NB4 (cell line): ENCODE measurements at regions not wholly inside any gene's neighbourhood (a gene's known extent, or its start where the extent isn't known, plus 50 kb on each side); places are given as distances from the start of the nearest gene placed in this dataset.

Experiments used
- DNase-seq: peaks from one replicate; pipeline ENCODE4 v3.0.0; 2010; ENCODE audit warnings: low read depth
- H3K4me3 ChIP-seq: one replicate; pipeline ENCODE4 v1.5.1; 2011; ENCODE audit warnings: mild to moderate bottlenecking, low read depth, low read length, moderate library complexity
- MAX ChIP-seq: IDR thresholded peaks from 2 replicates; pipeline ENCODE4 v1.6.1; 2011; ENCODE audit warnings: low read depth, low read length
- MYC ChIP-seq: IDR thresholded peaks from 2 replicates; pipeline ENCODE4 v1.6.1; 2011; ENCODE audit warnings: low read depth, low read length
- POLR2A ChIP-seq: IDR thresholded peaks from 2 replicates; pipeline ENCODE4 v1.6.1; 2011; ENCODE audit warnings: mild to moderate bottlenecking; ENCODE audit not compliant: insufficient read length; ENCODE audit errors: extremely low read depth
- TF ChIP-seq, protein P1 (sequence below): IDR thresholded peaks from one replicate; pipeline ENCODE4 v1.5.1; 2012; ENCODE audit warnings: low read depth, low read length

- no peak for DNase-seq
- TF ChIP-seq MAX (no peak), POLR2A (no peak), MYC (no peak)
- TF ChIP-seq, protein P1, sequence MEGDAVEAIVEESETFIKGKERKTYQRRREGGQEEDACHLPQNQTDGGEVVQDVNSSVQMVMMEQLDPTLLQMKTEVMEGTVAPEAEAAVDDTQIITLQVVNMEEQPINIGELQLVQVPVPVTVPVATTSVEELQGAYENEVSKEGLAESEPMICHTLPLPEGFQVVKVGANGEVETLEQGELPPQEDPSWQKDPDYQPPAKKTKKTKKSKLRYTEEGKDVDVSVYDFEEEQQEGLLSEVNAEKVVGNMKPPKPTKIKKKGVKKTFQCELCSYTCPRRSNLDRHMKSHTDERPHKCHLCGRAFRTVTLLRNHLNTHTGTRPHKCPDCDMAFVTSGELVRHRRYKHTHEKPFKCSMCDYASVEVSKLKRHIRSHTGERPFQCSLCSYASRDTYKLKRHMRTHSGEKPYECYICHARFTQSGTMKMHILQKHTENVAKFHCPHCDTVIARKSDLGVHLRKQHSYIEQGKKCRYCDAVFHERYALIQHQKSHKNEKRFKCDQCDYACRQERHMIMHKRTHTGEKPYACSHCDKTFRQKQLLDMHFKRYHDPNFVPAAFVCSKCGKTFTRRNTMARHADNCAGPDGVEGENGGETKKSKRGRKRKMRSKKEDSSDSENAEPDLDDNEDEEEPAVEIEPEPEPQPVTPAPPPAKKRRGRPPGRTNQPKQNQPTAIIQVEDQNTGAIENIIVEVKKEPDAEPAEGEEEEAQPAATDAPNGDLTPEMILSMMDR = no peak
- no peak overlapping the region for H3K4me3 ChIP-seq
Measured at GRCh38 chr7:155188821-155189581, 108.7 kb upstream of the INSIG1 start.

DNA sequence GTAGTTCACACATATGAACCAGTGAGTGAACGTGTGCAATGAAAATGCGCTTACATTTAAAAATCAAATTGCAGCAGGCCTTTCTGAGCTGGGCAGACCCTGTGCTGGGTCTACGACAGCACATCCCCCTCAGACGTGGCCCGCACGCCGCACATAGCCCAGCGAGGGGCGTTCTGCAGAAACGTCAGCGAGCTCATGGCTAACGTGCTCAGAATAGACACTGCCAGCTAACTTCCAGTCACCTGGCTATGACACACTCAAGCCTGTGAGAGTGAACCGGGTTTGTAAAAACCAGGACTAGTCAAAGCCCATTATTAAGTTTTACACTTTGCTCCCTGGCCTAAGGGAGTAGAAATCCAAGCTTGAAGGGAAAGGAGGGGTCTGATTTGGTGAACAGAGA is 108.1 kb upstream of the INSIG1 start:
- H3K4me3 ChIP-seq = no peak overlapping the region
- no peak for DNase-seq
- no peak for TF ChIP-seq POLR2A
- no peak for TF ChIP-seq MAX
- TF ChIP-seq, protein P1 = no peak
- TF ChIP-seq MYC = no peak

DNA sequence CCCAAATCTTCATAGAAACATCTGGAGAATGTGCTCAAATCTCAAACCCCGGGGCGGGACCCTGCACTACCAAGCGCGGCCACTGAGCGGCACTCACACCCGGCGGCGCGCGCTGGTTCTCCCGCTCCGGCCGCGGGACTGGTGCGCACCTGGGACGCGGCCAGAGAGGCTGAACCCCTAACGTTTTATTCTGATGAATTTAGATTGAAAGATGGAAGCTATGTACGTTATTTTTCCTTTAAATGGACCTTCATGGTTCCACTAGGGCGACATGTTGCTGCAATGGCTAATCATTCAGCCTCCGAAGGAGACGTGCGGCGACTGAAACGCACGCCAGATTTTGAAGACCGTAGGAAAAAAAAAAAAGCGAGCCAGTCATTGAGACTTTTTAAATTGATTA is 107.0 kb upstream of the INSIG1 start:
- TF ChIP-seq MAX (no peak), MYC (0 out of 2 replicates have a peak, but pooled peaks have one; percentile 20)
- TF ChIP-seq, protein P1 = peak; percentile 87
- H3K4me3 ChIP-seq = no peak overlapping the region
- DNase-seq = peak; percentile 57

DNA sequence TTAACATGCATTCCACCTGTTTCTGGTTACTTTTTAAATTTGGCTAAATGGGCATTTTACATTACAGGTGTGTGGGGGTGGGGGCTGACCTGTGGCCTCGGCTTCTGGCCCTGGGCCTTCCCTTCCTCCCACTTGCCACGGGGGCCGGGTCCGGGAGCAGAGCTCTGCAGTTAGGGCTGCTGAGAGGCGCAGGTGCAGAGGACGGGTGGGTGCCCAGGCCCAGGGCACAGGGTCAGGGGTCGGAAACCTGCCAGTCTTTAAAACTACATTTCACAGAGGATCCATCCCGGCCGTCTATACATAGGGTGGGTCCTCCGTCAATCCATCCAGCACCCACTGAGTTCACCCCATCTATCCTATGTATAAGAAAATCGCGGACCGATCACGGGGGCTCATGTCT is 106.5 kb upstream of the INSIG1 start:
- no peak for DNase-seq
- TF ChIP-seq, protein P1 = no peak
- TF ChIP-seq MAX = no peak
- TF ChIP-seq POLR2A = no peak
- no peak overlapping the region for H3K4me3 ChIP-seq

DNA sequence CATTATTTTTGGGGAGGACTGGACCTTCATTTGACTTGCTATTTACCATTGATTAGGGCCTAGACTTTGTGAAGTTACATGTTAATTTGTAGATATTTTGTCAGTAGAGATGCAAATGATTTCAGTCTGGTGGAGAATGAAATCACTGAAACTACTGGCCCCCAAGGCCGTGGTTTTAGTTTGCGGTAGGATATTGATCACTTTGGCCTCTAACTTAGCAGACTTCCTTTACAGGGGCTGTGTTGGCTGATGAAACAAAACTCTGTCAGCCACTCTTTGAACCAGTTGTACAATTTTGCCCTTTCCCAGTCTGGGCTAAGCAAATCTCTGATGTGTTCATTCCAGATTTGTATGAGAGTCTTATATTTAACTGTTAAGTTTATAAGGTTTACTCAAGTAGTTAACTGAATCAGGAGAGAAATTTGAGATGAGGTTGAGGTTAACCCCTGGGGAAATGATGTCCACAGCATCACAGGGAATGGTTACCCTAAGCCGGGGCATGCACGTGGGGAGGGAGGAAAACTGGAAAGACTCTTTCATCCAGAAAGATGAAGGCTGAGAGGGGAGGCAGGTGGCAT is 105.7 kb upstream of the INSIG1 start:
- DNase-seq = no peak
- no peak for TF ChIP-seq POLR2A
- no peak for TF ChIP-seq MYC
- TF ChIP-seq, protein P1 = no peak
- TF ChIP-seq MAX = no peak
- no peak overlapping the region for H3K4me3 ChIP-seq
